ENCODE measurements at regions not wholly inside any gene's neighbourhood (a gene's known extent, or its start where the extent isn't known, plus 50 kb on each side); places are given as distances from the start of the nearest gene placed in this dataset.

GRCh38 chr19:57025491-57025890 is 94.3 kb upstream of the USP29 start:
- intact Hi-C loops (cut with DNase I), result no loop called here
- ATAC-seq (no peak), DNase-seq (no peak)
- Histone ChIP-seq H3K4me1 (no peaks in the 10 kb centered on the region), H3K27ac (no peak overlapping the region), H3K27me3 (peaks cover 0 to 10% of the 10 kb centered on the region in 2 donors), H3K4me3 (no peak overlapping the region), H3K36me3 (no peaks in the 10 kb centered on the region), H3K9me3 (peaks cover 0 to 52% of the 10 kb centered on the region in 2 donors)
- TF ChIP-seq CTCF (IDR thresholded peaks at IDR 0.05), result no peak

GRCh38 chr19:57026476-57026875 is 93.3 kb upstream of the USP29 start:
- no peak for ATAC-seq
- no peak for TF ChIP-seq CTCF (IDR thresholded peaks at IDR 0.05)
- H3K27me3 ChIP-seq, result peaks cover 0 to 10% of the 10 kb centered on the region in 2 donors
- peaks cover 0 to 62% of the 10 kb centered on the region in 2 donors for H3K9me3 ChIP-seq
- no peak overlapping the region for H3K4me3 ChIP-seq
- intact Hi-C loops (cut with DNase I), result no loop called here
- H3K36me3 ChIP-seq, result no peaks in the 10 kb centered on the region
- H3K4me1 ChIP-seq, result no peaks in the 10 kb centered on the region
- no peak for DNase-seq
- no peak overlapping the region for H3K27ac ChIP-seq

- Histone ChIP-seq H3K4me1 (no peaks in the 10 kb centered on the region), H3K4me3 (no peak overlapping the region), H3K27me3 (peaks cover 0 to 10% of the 10 kb centered on the region in 2 donors), H3K9me3 (peaks cover 0 to 70% of the 10 kb centered on the region in 2 donors), H3K27ac (no peak overlapping the region), H3K36me3 (no peaks in the 10 kb centered on the region)
- TF ChIP-seq CTCF (IDR thresholded peaks at IDR 0.05), result no peak
- intact Hi-C loops (cut with DNase I), result no loop called here
- ATAC-seq (no peak), DNase-seq (no peak)
Measured at GRCh38 chr19:57027360-57027759, 92.4 kb upstream of the USP29 start.

GRCh38 chr19:57028804-57029525 is 90.8 kb upstream of the USP29 start:
- no peaks in the 10 kb centered on the region for H3K4me1 ChIP-seq
- H3K9me3 ChIP-seq, result peaks cover 0 to 67% of the 10 kb centered on the region in 2 donors
- intact Hi-C loops (cut with DNase I), result no loop called here
- no peak for TF ChIP-seq CTCF (IDR thresholded peaks at IDR 0.05)
- H3K36me3 ChIP-seq, result no peaks in the 10 kb centered on the region
- no peak overlapping the region for H3K4me3 ChIP-seq
- H3K27me3 ChIP-seq, result peaks cover 0 to 10% of the 10 kb centered on the region in 2 donors
- ATAC-seq (no peak), DNase-seq (no peak)
- H3K27ac ChIP-seq, result no peak overlapping the region

GRCh38 chr19:57031106-57031505 is 88.7 kb upstream of the USP29 start:
- Histone ChIP-seq H3K27me3 (peaks cover 0 to 10% of the 10 kb centered on the region in 2 donors), H3K36me3 (no peaks in the 10 kb centered on the region), H3K27ac (no peak overlapping the region), H3K4me1 (no peaks in the 10 kb centered on the region), H3K9me3 (peaks cover 0 to 77% of the 10 kb centered on the region in 2 donors), H3K4me3 (no peak overlapping the region)
- TF ChIP-seq CTCF (IDR thresholded peaks at IDR 0.05), result no peak
- DNase-seq (no peak), ATAC-seq (no peak)
- intact Hi-C loops (cut with DNase I), result no loop called here

All from left lung (tissue), 4 donors.